ENCODE measurements at regions not wholly inside any gene's neighbourhood (a gene's known extent, or its start where the extent isn't known, plus 50 kb on each side); places are given as distances from the start of the nearest gene placed in this dataset.

GRCh38 chr22:49720279-49720959 lies 107.3 kb downstream of the BRD1 start (continued):
- TF ChIP-seq ZBTB10 (tag by site-specific recombination; IDR thresholded peaks at IDR 0.05), result no peak

DNA sequence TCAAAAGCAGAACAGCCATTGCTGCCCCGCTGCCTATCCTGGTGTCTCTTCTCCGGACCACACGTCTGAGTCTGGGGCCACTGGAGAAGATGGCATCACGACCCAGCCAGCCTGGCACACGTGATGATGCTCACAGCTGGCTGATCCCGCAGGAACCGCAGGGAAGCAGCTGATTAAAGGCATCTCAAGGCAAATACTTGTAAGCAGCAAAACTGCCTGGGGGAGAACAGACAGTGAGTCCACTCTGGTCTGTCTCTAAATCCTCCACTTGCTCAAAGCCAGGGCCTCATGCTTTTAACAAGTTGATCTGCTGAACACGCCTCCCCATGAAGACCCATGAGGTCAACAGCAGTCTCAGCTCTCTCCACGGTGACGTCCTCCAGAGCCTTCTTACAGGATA lies 108.6 kb downstream of the BRD1 start:
- CTCF ChIA-PET, result interaction anchor here (0.9 kb wide), 1 partner anchor 18 kb away, joined by 3 read pairs; no protein-coding TSS in a partner anchor
- TF ChIP-seq ZSCAN4 (tag by site-specific recombination; IDR thresholded peaks at IDR 0.05) (no peak), ZBTB48 (tag by site-specific recombination; IDR thresholded peaks at IDR 0.05) (no peak), ZNF692 (tag by site-specific recombination; IDR thresholded peaks at IDR 0.05) (no peak), ZNF148 (tag by site-specific recombination; IDR thresholded peaks at IDR 0.05; ENCODE audit: borderline replicate concordance) (no peak), ZNF626 (tag by site-specific recombination; IDR thresholded peaks at IDR 0.05) (no peak), ZBTB21 (tag by site-specific recombination; IDR thresholded peaks at IDR 0.05) (no peak), OVOL3 (tag by site-specific recombination; IDR thresholded peaks at IDR 0.05) (no peak), ZNF394 (tag by site-specific recombination; IDR thresholded peaks at IDR 0.05; ENCODE audit: borderline replicate concordance) (no peak)
- TF ChIP-seq, protein P1, sequence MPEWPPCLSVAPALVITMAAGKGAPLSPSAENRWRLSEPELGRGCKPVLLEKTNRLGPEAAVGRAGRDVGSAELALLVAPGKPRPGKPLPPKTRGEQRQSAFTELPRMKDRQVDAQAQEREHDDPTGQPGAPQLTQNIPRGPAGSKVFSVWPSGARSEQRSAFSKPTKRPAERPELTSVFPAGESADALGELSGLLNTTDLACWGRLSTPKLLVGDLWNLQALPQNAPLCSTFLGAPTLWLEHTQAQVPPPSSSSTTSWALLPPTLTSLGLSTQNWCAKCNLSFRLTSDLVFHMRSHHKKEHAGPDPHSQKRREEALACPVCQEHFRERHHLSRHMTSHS (tag by site-specific recombination; IDR thresholded peaks at IDR 0.05), result no peak
- H3K27ac ChIP-seq (ENCODE audit: extremely low read depth, low read depth, low read length), result no peak overlapping the region
- H3K9me3 ChIP-seq (ENCODE audit: control insufficient read depth, insufficient read depth, low read depth, low read length), result no peaks in the 10 kb centered on the region
- no peaks in the 10 kb centered on the region for H3K36me3 ChIP-seq (ENCODE audit: control insufficient read depth in 2 of 2, insufficient read depth in 1 of 2, low read length in 2 of 2)
- no peaks in the 10 kb centered on the region for H3K4me1 ChIP-seq (ENCODE audit: control insufficient read depth, insufficient read depth, low read length)
- POLR2A ChIA-PET, result no interaction called here
- no peak overlapping the region for H3K4me3 ChIP-seq (ENCODE audit: low read depth, low read length)

DNA sequence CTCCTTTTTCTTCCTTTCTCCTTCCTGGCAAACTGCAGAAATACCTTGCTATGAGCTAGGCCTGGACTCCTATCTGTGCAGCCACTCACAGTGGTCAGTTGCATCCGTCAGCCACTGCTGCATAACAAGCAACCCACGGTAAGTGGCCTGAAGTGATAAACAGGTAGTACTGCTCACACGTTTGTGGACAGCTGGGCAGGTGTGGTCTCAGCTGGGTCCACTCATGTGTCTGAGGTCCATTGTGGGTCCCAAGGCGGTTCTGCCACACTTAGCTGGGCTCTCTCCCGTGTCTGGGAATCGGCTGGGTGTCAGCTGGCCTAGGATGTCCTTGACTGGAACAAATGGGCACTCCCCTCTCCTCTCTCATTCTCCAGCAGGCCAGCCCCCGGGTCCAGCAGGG lies 109.3 kb downstream of the BRD1 start:
- TF ChIP-seq ZNF48 (tag by site-specific recombination; IDR thresholded peaks at IDR 0.05), result no peak
- H3K4me3 ChIP-seq (ENCODE audit: low read depth, low read length), result no peak overlapping the region
- ChIA-PET CTCF (no interaction called here), POLR2A (no interaction called here)
- no peaks in the 10 kb centered on the region for H3K36me3 ChIP-seq (ENCODE audit: control insufficient read depth in 2 of 2, insufficient read depth in 1 of 2, low read length in 2 of 2)
- no peaks in the 10 kb centered on the region for H3K4me1 ChIP-seq (ENCODE audit: control insufficient read depth, insufficient read depth, low read length)
- H3K27ac ChIP-seq (ENCODE audit: extremely low read depth, low read depth, low read length), result no peak overlapping the region
- H3K9me3 ChIP-seq (ENCODE audit: control insufficient read depth, insufficient read depth, low read depth, low read length), result no peaks in the 10 kb centered on the region
